B cell (primary cell): ENCODE measurements at regions not wholly inside any gene's neighbourhood (a gene's known extent, or its start where the extent isn't known, plus 50 kb on each side); places are given as distances from the start of the nearest gene placed in this dataset.

Experiments used
- EZH2 ChIP-seq: IDR thresholded peaks from 2 replicates; pipeline ENCODE4 v1.6.1; 2012; ENCODE audit warnings: borderline replicate concordance, low read depth, mild to moderate bottlenecking, moderate library complexity, low read length; ENCODE audit not compliant: insufficient read depth, poor library complexity, severe bottlenecking
- TF ChIP-seq, protein P1 (sequence below): fragments of 200-600 bp; IDR thresholded peaks from one replicate; pipeline ENCODE4 v1.8.0; 2022; ENCODE audit warnings: antibody characterized with exemption, mild to moderate bottlenecking

DNA sequence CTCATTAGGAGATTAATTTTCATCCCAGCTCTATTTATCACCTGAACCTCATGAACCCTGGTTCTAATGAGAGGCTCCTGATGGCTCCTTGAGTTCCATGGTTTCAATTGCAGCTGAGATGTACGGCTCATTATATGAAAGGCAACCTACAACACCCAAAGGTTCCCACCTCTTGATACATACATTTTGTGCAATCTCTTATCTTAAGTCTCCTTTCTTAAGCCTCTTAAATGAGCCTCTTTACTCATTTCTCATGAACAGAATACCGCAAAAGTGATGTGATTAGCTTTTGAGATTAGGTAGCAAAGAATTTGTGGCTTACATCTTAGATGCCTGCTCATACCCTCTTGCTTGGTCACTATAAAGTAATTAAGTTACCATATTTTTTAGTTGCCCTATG lies 1964.0 kb upstream of the CDH6 start:
- no peak for TF ChIP-seq EZH2
- TF ChIP-seq, protein P1, sequence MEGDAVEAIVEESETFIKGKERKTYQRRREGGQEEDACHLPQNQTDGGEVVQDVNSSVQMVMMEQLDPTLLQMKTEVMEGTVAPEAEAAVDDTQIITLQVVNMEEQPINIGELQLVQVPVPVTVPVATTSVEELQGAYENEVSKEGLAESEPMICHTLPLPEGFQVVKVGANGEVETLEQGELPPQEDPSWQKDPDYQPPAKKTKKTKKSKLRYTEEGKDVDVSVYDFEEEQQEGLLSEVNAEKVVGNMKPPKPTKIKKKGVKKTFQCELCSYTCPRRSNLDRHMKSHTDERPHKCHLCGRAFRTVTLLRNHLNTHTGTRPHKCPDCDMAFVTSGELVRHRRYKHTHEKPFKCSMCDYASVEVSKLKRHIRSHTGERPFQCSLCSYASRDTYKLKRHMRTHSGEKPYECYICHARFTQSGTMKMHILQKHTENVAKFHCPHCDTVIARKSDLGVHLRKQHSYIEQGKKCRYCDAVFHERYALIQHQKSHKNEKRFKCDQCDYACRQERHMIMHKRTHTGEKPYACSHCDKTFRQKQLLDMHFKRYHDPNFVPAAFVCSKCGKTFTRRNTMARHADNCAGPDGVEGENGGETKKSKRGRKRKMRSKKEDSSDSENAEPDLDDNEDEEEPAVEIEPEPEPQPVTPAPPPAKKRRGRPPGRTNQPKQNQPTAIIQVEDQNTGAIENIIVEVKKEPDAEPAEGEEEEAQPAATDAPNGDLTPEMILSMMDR = no peak
